RWPE2 (cell line): ENCODE measurements at regions not wholly inside any gene's neighbourhood (a gene's known extent, or its start where the extent isn't known, plus 50 kb on each side); places are given as distances from the start of the nearest gene placed in this dataset.
"Not testable (repeated sequence)": the region's sequence is repeated elsewhere in the genome, so short reads cannot be mapped to it uniquely, and the experiment has no call there.

Experiments used
- ATAC-seq: fragments of 200-7000 bp; cut with Tn5 transposase; 3 replicates; pipeline ENCODE4 v1.9.1; 2021; ENCODE audit warnings: low read depth
- DNase-seq: peaks from one replicate; pipeline ENCODE4 v3.0.0-alpha.2; 2020; ENCODE audit warnings: low spot score
- H3K27ac ChIP-seq: fragments of 450-650 bp; 2 replicates; pipeline ENCODE4 v1.5.1; 2017; ENCODE audit warnings: mild to moderate bottlenecking; ENCODE audit not compliant: poor library complexity, severe bottlenecking
- H3K27me3 ChIP-seq: fragments of 250-450 bp; sonication (Bioruptor Pico); 2 replicates; pipeline ENCODE4 v1.5.1; 2021; ENCODE audit warnings: mild to moderate bottlenecking, moderate library complexity; ENCODE audit not compliant: insufficient read depth, poor library complexity, severe bottlenecking
- H3K36me3 ChIP-seq: fragments of 250-450 bp; sonication (Bioruptor Pico); 2 replicates; pipeline ENCODE4 v1.5.1; 2020; ENCODE audit warnings: low read depth, mild to moderate bottlenecking, moderate library complexity
- H3K4me1 ChIP-seq: fragments of 250-450 bp; sonication (Bioruptor Pico); 2 replicates; pipeline ENCODE4 v1.5.1; 2021; ENCODE audit warnings: mild to moderate bottlenecking, moderate library complexity; ENCODE audit not compliant: insufficient read depth, poor library complexity, severe bottlenecking
- H3K4me3 ChIP-seq: fragments of 250-450 bp; sonication (Bioruptor Pico); 2 replicates; pipeline ENCODE4 v1.5.1; 2021; ENCODE audit warnings: mild to moderate bottlenecking, moderate library complexity; ENCODE audit not compliant: severe bottlenecking
- H3K9me3 ChIP-seq: fragments of 250-450 bp; sonication (Bioruptor Pico); 2 replicates; pipeline ENCODE4 v1.5.1; 2021; ENCODE audit warnings: mild to moderate bottlenecking, moderate library complexity; ENCODE audit not compliant: severe bottlenecking
- TF ChIP-seq, protein P1 (sequence below): fragments of 450-650 bp; IDR thresholded peaks from one replicate; pipeline ENCODE4 v1.5.1; 2017; ENCODE audit warnings: mild to moderate bottlenecking, moderate library complexity; ENCODE audit not compliant: poor library complexity, severe bottlenecking

GRCh38 chr14:53716578-53716977, 240.0 kb downstream of the BMP4 start:
- DNase-seq (no peak), ATAC-seq (no peak)
- Histone ChIP-seq H3K4me3 (no peak overlapping the region), H3K27ac (no peak overlapping the region), H3K9me3 (no peaks in the 10 kb centered on the region), H3K36me3 (no peaks in the 10 kb centered on the region), H3K4me1 (no peaks in the 10 kb centered on the region), H3K27me3 (no peaks in the 10 kb centered on the region)
- TF ChIP-seq, protein P1, sequence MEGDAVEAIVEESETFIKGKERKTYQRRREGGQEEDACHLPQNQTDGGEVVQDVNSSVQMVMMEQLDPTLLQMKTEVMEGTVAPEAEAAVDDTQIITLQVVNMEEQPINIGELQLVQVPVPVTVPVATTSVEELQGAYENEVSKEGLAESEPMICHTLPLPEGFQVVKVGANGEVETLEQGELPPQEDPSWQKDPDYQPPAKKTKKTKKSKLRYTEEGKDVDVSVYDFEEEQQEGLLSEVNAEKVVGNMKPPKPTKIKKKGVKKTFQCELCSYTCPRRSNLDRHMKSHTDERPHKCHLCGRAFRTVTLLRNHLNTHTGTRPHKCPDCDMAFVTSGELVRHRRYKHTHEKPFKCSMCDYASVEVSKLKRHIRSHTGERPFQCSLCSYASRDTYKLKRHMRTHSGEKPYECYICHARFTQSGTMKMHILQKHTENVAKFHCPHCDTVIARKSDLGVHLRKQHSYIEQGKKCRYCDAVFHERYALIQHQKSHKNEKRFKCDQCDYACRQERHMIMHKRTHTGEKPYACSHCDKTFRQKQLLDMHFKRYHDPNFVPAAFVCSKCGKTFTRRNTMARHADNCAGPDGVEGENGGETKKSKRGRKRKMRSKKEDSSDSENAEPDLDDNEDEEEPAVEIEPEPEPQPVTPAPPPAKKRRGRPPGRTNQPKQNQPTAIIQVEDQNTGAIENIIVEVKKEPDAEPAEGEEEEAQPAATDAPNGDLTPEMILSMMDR = no peak

DNA sequence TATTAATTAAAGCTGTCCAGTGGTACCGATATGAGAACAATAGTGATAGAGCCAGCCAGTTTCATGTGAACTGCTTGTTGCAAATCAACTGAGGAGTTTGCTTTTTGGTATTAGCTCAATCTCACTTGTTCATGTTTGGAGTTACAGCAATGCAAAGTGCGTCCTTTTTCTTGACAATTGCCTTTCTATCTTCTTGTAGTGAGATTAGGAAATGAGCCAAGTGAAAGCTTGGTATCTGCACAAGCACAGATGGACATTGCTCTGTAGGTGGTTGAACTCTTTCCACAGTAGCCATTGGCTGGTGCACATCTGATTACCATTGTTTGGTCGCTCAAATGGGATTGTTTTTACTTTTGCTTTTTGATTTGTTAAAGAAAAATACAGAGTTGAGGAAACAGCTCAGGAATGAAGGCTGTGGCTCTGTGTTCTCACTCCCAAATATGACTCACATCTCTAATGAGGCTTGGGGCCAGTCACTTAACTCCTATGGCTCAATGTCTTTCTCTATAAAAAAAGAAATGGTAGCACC, 241.4 kb downstream of the BMP4 start:
- TF ChIP-seq, protein P1 = no peak
- no peaks in the 10 kb centered on the region for H3K4me1 ChIP-seq
- ATAC-seq (peak; percentile 94), DNase-seq (no peak)
- no peaks in the 10 kb centered on the region for H3K9me3 ChIP-seq
- no peak overlapping the region for H3K27ac ChIP-seq
- H3K36me3 ChIP-seq = no peaks in the 10 kb centered on the region
- H3K27me3 ChIP-seq = no peaks in the 10 kb centered on the region
- no peak overlapping the region for H3K4me3 ChIP-seq

- no peak overlapping the region for H3K4me3 ChIP-seq
- H3K36me3 ChIP-seq = no peaks in the 10 kb centered on the region
- no peaks in the 10 kb centered on the region for H3K9me3 ChIP-seq
- DNase-seq = no peak
- H3K27me3 ChIP-seq = no peaks in the 10 kb centered on the region
- ATAC-seq = no peak
- no peak overlapping the region for H3K27ac ChIP-seq
- no peaks in the 10 kb centered on the region for H3K4me1 ChIP-seq
- TF ChIP-seq, protein P1 = no peak
Measured at GRCh38 chr14:53714495-53715192, 242.0 kb downstream of the BMP4 start.

DNA sequence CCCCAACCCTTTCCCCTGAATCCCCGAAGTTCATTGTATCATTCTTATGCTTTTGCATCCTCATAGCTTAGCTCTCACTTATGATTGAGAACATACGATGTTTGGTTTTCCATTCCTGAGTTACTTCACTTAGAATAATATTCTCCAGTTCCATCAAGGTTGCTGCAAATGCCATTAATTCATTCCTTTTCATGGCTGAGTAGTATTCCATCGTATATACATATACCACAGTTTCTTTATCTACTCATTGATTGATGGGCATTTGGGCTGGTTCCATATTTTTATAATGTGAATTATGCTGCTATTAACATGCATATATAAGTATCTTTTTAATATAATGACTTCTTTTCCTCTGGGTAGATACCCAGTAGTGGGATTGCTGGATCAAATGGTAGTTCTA, 243.7 kb downstream of the BMP4 start:
- H3K4me3 ChIP-seq, ATAC-seq, H3K27me3 ChIP-seq, H3K36me3 ChIP-seq, H3K27ac ChIP-seq, DNase-seq, H3K4me1 ChIP-seq, H3K9me3 ChIP-seq: not testable (repeated sequence)

DNA sequence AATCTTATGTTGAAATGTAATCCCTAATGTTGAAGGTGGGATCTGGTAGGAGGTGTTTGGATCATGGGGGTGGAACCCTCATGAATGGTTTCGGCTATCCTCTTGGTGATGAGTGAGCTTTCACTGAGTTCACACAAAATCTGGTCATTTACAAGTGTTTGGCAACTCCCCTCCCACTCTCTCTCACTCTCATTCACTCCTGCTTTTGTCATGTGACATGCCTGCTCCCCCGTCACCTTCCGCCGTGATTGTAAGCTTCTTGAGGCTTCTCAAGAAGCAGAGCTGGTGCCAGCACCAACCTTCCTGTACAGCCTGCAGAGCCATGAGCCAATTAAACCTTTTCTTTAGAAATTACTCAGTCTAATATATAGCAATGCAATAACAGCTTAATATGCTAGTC, 245.4 kb downstream of the BMP4 start:
- Histone ChIP-seq H3K9me3 (no peaks in the 10 kb centered on the region), H3K36me3 (no peaks in the 10 kb centered on the region), H3K4me1 (no peaks in the 10 kb centered on the region), H3K27ac (no peak overlapping the region), H3K4me3 (no peak overlapping the region), H3K27me3 (no peaks in the 10 kb centered on the region)
- TF ChIP-seq, protein P1 = no peak
- DNase-seq (no peak), ATAC-seq (no peak)
